ENCODE measurements at regions not wholly inside any gene's neighbourhood (a gene's known extent, or its start where the extent isn't known, plus 50 kb on each side); places are given as distances from the start of the nearest gene placed in this dataset.

DNA sequence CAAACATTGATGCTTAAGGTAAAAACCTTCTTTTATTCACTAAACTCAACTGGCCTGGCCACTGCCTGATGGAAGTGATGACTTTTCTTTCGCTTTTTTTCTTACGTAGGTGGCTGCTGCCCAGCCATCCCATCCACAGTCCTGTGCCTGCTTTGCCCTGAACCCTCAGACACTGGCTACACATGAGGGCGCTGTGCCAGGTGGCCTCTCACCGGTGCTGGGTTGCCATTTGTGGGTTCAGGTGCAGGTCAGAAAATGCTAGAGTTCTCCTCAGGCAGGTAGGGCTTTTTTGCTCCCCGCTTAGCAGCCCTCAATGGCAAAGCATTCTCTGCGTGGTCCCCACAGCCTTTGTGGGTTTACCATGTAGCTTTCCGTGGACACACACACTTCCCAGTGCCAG, 88.3 kb upstream of the PRR23E start:
- Histone ChIP-seq H4K20me1 (ENCODE audit: insufficient read depth, low read length) (no peaks in the 10 kb centered on the region), H3K9ac (ENCODE audit: low read length) (no peak overlapping the region), H3K36me3 (ENCODE audit: insufficient read depth, low read length) (no peaks in the 10 kb centered on the region), H3K79me2 (ENCODE audit: insufficient read depth, low read length) (no peaks in the 10 kb centered on the region), H3K4me2 (ENCODE audit: low read length) (no peak overlapping the region), H3K27me3 (ENCODE audit: insufficient read depth, low read length) (no peaks in the 10 kb centered on the region), H3K9me3 (ENCODE audit: insufficient read depth, low read depth, low read length) (no peaks in the 10 kb centered on the region), H3K4me1 (ENCODE audit: insufficient read depth, low read length) (no peaks in the 10 kb centered on the region), H2AFZ (ENCODE audit: low read depth, low read length) (no peak overlapping the region), H3K27ac (ENCODE audit: low read depth, low read length) (no peak overlapping the region), H3K4me3 (ENCODE audit: insufficient read depth, low read depth, low read length) (no peak overlapping the region)
- no peak overlapping the region for H3K27ac Mint-ChIP-seq (ENCODE audit: unreplicated experiment)
- peaks cover 3% of the 10 kb centered on the region for H3K9me3 Mint-ChIP-seq (ENCODE audit: unreplicated experiment)
- FAIRE-seq (no peak), DNase-seq (ENCODE audit: low read depth) (no peak)
- no peak for TF ChIP-seq EZH2 (IDR thresholded peaks at IDR 0.05; ENCODE audit: insufficient read depth, low read length)
- no peaks in the 10 kb centered on the region for H3K36me3 Mint-ChIP-seq (ENCODE audit: low read depth, unreplicated experiment)
- no peaks in the 10 kb centered on the region for H3K4me1 Mint-ChIP-seq (ENCODE audit: low read depth, unreplicated experiment)
- H3K27me3 Mint-ChIP-seq (ENCODE audit: low read depth, unreplicated experiment), result peaks cover 36% of the 10 kb centered on the region
- no peak overlapping the region for H3K4me3 Mint-ChIP-seq (ENCODE audit: unreplicated experiment)

DNA sequence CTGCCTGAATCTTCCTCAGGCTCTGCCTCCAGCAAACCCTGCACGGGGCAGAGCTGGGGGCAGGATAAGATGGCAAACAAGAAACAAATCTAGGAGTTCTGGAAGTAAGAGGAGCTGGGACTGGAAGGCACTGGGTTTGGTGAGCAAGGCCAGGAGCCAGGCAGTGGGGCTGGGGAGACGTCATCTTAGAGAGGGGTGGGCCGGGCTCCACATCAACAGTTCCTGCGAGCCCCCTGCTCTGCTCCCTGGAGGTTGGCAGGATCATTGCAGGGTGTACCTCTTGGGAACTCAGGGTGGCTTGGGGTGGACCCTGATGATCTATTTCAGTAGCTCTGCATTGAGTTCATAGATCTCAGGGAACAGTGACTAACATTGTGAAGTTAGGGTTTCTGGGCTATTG, 87.3 kb upstream of the PRR23E start:
- H3K4me2 ChIP-seq (ENCODE audit: low read length), result no peak overlapping the region
- Mint-ChIP-seq H3K9me3 (ENCODE audit: unreplicated experiment) (peaks cover 9% of the 10 kb centered on the region), H3K36me3 (ENCODE audit: low read depth, unreplicated experiment) (no peaks in the 10 kb centered on the region), H3K4me1 (ENCODE audit: low read depth, unreplicated experiment) (no peaks in the 10 kb centered on the region), H3K27me3 (ENCODE audit: low read depth, unreplicated experiment) (peaks cover 32% of the 10 kb centered on the region), H3K27ac (ENCODE audit: unreplicated experiment) (no peak overlapping the region), H3K4me3 (ENCODE audit: unreplicated experiment) (no peak overlapping the region)
- no peak overlapping the region for H2AFZ ChIP-seq (ENCODE audit: low read depth, low read length)
- FAIRE-seq, result no peak
- H3K9me3 ChIP-seq (ENCODE audit: insufficient read depth, low read depth, low read length), result no peaks in the 10 kb centered on the region
- H3K27ac ChIP-seq (ENCODE audit: low read depth, low read length), result no peak overlapping the region
- TF ChIP-seq EZH2 (IDR thresholded peaks at IDR 0.05; ENCODE audit: insufficient read depth, low read length), result no peak
- no peaks in the 10 kb centered on the region for H3K79me2 ChIP-seq (ENCODE audit: insufficient read depth, low read length)
- no peaks in the 10 kb centered on the region for H3K27me3 ChIP-seq (ENCODE audit: insufficient read depth, low read length)
- no peaks in the 10 kb centered on the region for H4K20me1 ChIP-seq (ENCODE audit: insufficient read depth, low read length)
- no peaks in the 10 kb centered on the region for H3K36me3 ChIP-seq (ENCODE audit: insufficient read depth, low read length)
- no peak overlapping the region for H3K9ac ChIP-seq (ENCODE audit: low read length)
- no peak for DNase-seq (ENCODE audit: low read depth)
- H3K4me3 ChIP-seq (ENCODE audit: insufficient read depth, low read depth, low read length), result no peak overlapping the region
- no peaks in the 10 kb centered on the region for H3K4me1 ChIP-seq (ENCODE audit: insufficient read depth, low read length)

DNA sequence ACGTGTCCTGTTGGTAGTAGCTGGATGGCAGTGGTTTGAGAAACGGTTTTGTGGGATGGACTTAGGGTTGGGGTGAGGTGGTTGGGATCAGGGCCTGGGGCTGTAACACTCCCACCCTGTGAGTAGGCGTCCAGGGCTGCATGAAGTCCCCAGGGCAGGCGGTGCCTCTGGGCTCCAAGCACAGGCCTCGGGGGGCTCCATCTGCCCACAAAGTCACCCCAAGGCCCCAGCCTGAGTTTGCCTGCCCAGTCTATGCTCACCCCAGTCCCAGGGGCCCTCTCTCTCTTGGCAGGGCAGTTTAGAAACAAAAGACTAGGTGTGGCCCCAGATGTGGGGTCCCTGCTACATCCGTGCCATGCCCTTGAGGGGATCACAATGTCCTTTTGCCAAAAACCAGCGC, 86.9 kb upstream of the PRR23E start:
- Mint-ChIP-seq H3K27me3 (ENCODE audit: low read depth, unreplicated experiment) (peaks cover 28% of the 10 kb centered on the region), H3K27ac (ENCODE audit: unreplicated experiment) (no peak overlapping the region), H3K36me3 (ENCODE audit: low read depth, unreplicated experiment) (no peaks in the 10 kb centered on the region), H3K4me3 (ENCODE audit: unreplicated experiment) (no peak overlapping the region), H3K9me3 (ENCODE audit: unreplicated experiment) (peaks cover 9% of the 10 kb centered on the region), H3K4me1 (ENCODE audit: low read depth, unreplicated experiment) (no peaks in the 10 kb centered on the region)
- no peaks in the 10 kb centered on the region for H3K4me1 ChIP-seq (ENCODE audit: insufficient read depth, low read length)
- H4K20me1 ChIP-seq (ENCODE audit: insufficient read depth, low read length), result no peaks in the 10 kb centered on the region
- TF ChIP-seq, protein P1, sequence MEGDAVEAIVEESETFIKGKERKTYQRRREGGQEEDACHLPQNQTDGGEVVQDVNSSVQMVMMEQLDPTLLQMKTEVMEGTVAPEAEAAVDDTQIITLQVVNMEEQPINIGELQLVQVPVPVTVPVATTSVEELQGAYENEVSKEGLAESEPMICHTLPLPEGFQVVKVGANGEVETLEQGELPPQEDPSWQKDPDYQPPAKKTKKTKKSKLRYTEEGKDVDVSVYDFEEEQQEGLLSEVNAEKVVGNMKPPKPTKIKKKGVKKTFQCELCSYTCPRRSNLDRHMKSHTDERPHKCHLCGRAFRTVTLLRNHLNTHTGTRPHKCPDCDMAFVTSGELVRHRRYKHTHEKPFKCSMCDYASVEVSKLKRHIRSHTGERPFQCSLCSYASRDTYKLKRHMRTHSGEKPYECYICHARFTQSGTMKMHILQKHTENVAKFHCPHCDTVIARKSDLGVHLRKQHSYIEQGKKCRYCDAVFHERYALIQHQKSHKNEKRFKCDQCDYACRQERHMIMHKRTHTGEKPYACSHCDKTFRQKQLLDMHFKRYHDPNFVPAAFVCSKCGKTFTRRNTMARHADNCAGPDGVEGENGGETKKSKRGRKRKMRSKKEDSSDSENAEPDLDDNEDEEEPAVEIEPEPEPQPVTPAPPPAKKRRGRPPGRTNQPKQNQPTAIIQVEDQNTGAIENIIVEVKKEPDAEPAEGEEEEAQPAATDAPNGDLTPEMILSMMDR (IDR thresholded peaks at IDR 0.05; ENCODE audit: insufficient read depth, low read depth, low read length), result no peak
- TF ChIP-seq EZH2 (IDR thresholded peaks at IDR 0.05; ENCODE audit: insufficient read depth, low read length), result no peak
- H3K4me2 ChIP-seq (ENCODE audit: low read length), result no peak overlapping the region
- DNase-seq (ENCODE audit: low read depth) (no peak), FAIRE-seq (no peak)
- no peak overlapping the region for H2AFZ ChIP-seq (ENCODE audit: low read depth, low read length)
- no peak overlapping the region for H3K4me3 ChIP-seq (ENCODE audit: insufficient read depth, low read depth, low read length)
- no peaks in the 10 kb centered on the region for H3K36me3 ChIP-seq (ENCODE audit: insufficient read depth, low read length)
- no peak overlapping the region for H3K9ac ChIP-seq (ENCODE audit: low read length)
- H3K27ac ChIP-seq (ENCODE audit: low read depth, low read length), result no peak overlapping the region
- H3K27me3 ChIP-seq (ENCODE audit: insufficient read depth, low read length), result no peaks in the 10 kb centered on the region
- H3K79me2 ChIP-seq (ENCODE audit: insufficient read depth, low read length), result no peaks in the 10 kb centered on the region
- no peaks in the 10 kb centered on the region for H3K9me3 ChIP-seq (ENCODE audit: insufficient read depth, low read depth, low read length)

All from astrocyte (in vitro differentiated cells and primary cell).